GM18873 (cell line): ENCODE measurements at regions not wholly inside any gene's neighbourhood (a gene's known extent, or its start where the extent isn't known, plus 50 kb on each side); places are given as distances from the start of the nearest gene placed in this dataset.
"Not testable (repeated sequence)": the region's sequence is repeated elsewhere in the genome, so short reads cannot be mapped to it uniquely, and the experiment has no call there.

Experiments
- ATAC-seq: cut with Tn5 transposase; IDR thresholded peaks from one replicate; pipeline ENCODE4 v1.9.1; 2021; ENCODE audit warnings: mild to moderate bottlenecking, moderate library complexity, moderate number of reproducible peaks; ENCODE audit not compliant: unreplicated experiment, low FRiP score

- no peak for ATAC-seq
These were observed 70.0 kb upstream of the IGLL5 start for GRCh38 chr22:22817468-22818201.

GRCh38 chr22:22818202-22818538 lies 69.4 kb upstream of the IGLL5 start:
- ATAC-seq = no peak

- no peak for ATAC-seq
These were observed 68.5 kb upstream of the IGLL5 start for GRCh38 chr22:22818861-22819855.

DNA sequence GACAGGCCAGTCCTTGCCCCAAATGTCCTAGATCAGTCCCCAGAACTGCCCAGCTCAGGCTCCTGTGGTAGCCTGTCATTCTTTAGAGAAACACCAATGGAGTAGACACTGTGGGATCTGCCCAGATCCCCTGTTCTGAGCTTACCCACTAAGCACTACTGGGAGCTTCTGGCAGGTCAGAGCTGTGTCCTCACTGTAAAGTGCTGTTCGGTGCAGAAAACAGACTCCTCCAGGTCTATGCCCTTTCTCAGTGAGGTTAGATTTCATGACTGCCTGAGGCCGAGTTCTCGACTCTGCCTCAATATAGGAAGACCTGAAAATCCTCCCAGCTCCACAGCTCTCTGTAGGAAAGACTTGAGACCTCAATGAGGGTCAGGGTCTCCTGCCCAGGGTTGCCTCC lies 67.5 kb upstream of the IGLL5 start:
- no peak for ATAC-seq

- no peak for ATAC-seq
These were observed 67.0 kb upstream of the IGLL5 start for GRCh38 chr22:22820626-22821025.

- ATAC-seq = no peak
These were observed 66.3 kb upstream of the IGLL5 start for GRCh38 chr22:22821340-22821739.

DNA sequence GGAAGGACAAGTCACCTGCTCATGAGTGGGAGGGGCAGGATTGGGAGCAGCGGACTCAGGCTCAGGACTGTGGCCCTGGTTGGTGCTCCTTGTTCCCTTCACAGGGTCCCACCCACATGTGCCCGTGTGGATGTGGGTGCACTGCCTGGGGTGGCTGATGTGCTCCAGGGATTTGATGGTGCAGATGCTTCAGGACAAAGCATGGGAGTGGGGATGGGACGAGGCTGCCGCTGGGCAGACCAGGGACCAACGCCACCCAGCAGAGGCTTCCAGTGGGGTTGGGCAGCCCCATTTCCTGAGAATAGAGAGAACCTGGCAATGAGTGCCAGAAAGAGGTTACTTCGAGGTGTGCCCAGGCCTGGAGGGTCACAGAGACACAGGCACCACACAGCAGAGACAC lies 65.5 kb upstream of the IGLL5 start:
- no peak for ATAC-seq

DNA sequence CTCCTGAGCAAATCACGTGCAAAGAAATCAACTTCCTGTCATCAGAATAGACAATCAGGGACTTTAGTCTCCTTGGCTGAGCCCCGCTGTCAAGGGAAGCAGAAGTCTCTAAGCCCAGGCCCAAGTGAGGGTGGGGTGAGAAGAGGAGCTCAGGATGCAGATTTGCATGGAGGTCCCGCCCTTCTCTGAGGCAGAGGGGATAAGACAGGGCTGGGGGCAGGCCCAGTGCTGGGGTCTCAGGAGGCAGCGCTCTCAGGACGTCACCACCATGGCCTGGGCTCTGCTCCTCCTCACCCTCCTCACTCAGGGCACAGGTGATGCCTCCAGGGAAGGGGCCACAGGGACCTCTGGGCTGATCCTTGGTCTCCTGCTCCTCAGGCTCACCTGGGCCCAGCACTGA lies 65.1 kb upstream of the IGLL5 start:
- not testable (repeated sequence) for ATAC-seq

DNA sequence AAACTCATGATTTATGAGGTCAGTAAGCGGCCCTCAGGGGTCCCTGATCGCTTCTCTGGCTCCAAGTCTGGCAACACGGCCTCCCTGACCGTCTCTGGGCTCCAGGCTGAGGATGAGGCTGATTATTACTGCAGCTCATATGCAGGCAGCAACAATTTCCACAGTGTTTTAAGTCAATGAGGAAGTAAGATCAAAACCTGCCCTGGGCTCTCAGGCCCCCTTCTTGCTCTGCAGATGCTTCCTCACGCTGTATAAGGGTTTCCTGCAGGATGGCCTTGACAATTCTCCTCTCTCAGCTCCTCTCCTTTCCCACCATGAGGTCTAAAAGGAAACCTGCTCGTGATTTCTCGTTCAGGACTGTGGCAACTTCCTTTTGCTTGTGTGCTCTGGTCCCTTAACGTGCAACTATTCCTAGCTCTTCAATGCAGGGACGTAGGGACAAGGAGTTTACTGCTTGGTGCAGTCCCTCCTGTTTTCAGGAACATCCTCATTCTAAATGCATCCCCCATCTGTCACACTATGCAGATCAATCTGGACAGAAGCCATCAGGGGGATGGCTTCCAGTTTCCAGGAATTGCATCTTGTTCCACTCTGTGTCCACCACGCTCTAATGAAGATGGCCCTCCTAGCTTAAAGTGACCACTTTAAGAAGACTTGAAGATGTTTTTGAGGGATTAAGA lies 64.3 kb upstream of the IGLL5 start:
- ATAC-seq = no peak

DNA sequence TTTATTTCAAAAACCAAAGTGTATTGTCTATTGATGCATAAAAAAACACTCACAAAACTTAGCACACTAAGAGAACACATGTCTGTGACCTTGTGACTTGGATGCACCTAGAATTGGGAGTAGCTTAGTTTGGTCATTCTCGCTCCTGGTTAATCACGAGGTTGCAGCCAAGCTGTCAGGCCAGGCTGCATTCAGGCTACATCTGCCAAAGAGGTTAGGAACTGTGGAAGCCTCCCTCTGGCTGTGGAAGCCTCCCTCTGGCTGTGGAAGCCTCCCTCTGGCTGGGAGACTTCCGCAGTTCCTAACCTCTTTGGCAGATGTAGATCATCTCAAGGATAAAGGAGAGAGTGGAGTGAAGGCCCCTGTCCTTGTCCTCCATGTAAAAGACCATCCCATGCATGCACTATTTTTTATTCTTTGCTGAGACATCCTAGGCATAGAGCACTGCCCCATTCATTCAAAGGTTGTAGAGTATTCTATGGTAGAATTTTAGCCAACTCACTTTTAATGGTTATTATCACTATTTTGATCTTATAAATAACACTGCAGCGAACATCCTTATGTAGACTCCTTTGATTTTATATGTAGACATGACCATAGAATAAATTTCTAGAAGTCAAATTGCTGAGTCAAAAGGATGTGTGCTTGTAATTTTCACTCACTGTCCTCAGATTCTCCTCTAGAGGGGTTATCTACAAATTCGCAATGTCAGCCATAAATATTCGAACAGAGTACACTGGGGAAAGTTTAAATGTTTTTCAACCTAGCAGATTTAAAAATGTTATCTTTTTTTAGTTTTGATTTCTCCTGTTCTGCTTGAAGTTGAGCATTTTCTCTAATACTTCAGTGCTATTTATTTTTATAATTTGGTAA lies 63.0 kb upstream of the IGLL5 start:
- ATAC-seq = no peak

GRCh38 chr22:22825213-22825593 lies 62.4 kb upstream of the IGLL5 start:
- ATAC-seq = no peak

DNA sequence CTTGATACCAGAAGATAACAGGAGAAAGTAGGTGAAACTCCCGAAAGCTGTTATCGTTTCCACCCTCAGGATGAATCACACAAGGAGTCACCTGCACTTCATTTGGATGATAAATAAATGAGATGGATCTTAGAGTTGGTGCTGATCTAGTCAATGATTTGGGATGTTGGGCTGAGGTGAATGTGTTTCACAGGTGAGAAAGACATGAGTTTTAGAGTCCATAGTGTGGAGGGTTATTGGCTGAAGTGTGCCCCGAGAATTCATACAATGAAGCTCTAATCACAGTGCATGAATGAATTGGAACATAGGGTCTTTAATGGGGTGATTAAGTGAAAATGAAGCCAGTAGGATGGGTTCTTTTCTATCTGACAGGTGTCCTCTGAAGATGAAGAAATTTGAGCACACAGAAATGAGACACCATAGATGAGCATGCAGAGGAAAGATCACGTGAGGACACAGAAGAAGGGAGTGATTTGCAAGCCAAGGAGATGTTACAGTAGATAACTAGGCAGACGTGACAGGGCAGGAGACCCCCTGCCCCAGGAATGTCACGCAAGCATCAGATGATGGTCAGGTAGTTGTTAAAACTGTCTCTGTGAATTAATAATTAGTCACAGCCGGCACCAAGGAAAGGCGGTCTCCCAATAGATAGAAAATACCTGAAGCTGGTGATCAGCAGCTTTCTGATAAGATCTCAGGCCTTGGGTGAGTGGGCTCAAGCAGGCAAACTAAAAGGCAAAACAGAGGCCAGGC lies 60.3 kb upstream of the IGLL5 start:
- no peak for ATAC-seq

- no peak for ATAC-seq
These were observed 57.4 kb upstream of the IGLL5 start for GRCh38 chr22:22830193-22830592.

GRCh38 chr22:22830957-22831688 lies 56.5 kb upstream of the IGLL5 start:
- no peak for ATAC-seq

- ATAC-seq = no peak
These were observed 54.6 kb upstream of the IGLL5 start for GRCh38 chr22:22833059-22833458.

DNA sequence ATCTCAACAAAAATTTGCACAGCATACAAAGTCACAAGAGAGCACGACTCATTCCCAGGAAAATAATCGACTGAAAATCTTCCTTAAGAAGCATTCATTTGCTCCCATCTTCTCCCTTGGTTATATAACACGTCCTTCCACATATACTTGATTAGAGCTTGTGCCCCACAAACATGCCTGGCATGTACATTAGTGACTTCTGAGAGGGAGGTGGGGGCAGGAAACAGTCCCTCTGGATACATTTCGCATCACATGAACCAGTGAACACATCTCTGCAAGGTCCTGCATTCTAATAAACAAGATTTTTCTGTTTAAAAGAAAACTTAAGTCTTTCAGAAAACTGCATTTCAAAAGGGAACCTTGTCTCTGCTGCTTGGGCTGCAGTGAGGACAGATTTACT lies 54.1 kb upstream of the IGLL5 start:
- no peak for ATAC-seq

- ATAC-seq = no peak
These were observed 53.4 kb upstream of the IGLL5 start for GRCh38 chr22:22834204-22834603.

- ATAC-seq = no peak
These were observed 52.8 kb upstream of the IGLL5 start for GRCh38 chr22:22834783-22835182.

GRCh38 chr22:22835242-22835641 lies 52.4 kb upstream of the IGLL5 start:
- no peak for ATAC-seq
